ENCODE measurements at regions not wholly inside any gene's neighbourhood (a gene's known extent, or its start where the extent isn't known, plus 50 kb on each side); places are given as distances from the start of the nearest gene placed in this dataset.

DNA sequence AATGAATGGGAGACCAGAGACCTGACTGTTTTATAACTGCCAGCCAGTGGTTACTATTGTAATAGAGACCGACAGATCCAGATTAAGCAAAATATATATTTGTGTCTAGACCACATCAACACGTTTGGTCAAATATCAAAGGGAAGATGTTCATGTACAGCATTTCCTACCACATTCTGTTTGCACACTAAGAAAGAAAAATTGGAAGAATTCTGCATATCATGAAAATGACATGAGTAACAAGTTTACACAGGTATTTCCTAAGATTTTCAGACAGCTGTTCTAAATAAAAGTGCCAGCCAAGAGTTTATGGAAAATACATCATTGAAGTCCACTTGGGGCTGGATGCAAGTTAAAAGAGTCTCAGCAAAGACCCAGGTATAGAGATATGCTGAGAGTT, 145.5 kb upstream of the ANO3 start:
- Mint-ChIP-seq H3K27me3 (ENCODE audit: low read depth, poor library complexity) (peaks cover 3% of the 10 kb centered on the region), H3K4me3 (no peak overlapping the region), H3K27ac (no peak overlapping the region), H3K36me3 (ENCODE audit: low read depth) (no peaks in the 10 kb centered on the region), H3K4me1 (no peaks in the 10 kb centered on the region), H3K9me3 (no peaks in the 10 kb centered on the region)
- no peak for DNase-seq
- TF ChIP-seq, protein P1, sequence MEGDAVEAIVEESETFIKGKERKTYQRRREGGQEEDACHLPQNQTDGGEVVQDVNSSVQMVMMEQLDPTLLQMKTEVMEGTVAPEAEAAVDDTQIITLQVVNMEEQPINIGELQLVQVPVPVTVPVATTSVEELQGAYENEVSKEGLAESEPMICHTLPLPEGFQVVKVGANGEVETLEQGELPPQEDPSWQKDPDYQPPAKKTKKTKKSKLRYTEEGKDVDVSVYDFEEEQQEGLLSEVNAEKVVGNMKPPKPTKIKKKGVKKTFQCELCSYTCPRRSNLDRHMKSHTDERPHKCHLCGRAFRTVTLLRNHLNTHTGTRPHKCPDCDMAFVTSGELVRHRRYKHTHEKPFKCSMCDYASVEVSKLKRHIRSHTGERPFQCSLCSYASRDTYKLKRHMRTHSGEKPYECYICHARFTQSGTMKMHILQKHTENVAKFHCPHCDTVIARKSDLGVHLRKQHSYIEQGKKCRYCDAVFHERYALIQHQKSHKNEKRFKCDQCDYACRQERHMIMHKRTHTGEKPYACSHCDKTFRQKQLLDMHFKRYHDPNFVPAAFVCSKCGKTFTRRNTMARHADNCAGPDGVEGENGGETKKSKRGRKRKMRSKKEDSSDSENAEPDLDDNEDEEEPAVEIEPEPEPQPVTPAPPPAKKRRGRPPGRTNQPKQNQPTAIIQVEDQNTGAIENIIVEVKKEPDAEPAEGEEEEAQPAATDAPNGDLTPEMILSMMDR (IDR thresholded peaks at IDR 0.05), result no peak

DNA sequence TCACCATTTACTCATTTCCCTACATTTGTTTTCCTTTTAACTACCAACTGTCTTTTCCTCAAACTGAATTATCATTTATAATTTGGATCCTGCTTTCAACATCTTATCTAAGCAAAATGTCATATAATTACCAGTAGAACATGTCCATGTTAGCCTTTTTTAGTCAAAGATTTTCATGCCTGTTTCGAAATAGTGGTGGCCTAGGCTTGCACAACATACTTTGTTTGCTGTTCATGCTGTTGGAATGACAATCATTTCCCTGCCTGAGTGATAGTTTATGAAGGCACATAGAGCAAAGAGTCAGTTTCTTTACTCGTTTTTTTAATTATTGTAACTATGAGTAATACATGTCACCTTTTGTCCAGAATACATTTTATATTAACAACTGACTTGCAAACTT, 144.3 kb upstream of the ANO3 start:
- no peaks in the 10 kb centered on the region for H3K4me1 Mint-ChIP-seq
- H3K4me3 Mint-ChIP-seq, result no peak overlapping the region
- no peaks in the 10 kb centered on the region for H3K36me3 Mint-ChIP-seq (ENCODE audit: low read depth)
- H3K9me3 Mint-ChIP-seq, result no peaks in the 10 kb centered on the region
- TF ChIP-seq, protein P1 (IDR thresholded peaks at IDR 0.05), result no peak
- H3K27ac Mint-ChIP-seq, result no peak overlapping the region
- no peak for DNase-seq
- peaks cover 3% of the 10 kb centered on the region for H3K27me3 Mint-ChIP-seq (ENCODE audit: low read depth, poor library complexity)

DNA sequence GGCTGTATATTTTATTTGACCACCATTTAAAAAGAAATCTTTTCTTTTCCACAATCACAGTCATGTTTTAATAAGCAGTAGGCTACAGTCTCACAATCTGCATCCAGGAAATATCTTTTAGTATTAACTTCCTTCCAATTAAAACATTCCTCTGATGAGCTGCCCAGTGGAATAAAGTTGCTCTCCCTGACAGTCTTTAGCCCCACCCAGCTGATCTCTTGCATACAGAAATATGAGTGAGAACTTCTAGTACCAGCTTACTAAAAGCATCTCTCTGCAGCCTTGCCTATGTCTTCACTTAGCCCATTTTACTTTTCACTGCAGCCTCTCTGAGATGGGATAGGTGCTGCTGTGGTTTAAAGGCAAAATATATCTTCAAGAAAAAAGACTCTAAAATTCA, 143.4 kb upstream of the ANO3 start:
- no peaks in the 10 kb centered on the region for H3K4me1 Mint-ChIP-seq
- no peak overlapping the region for H3K4me3 Mint-ChIP-seq
- peaks cover 3% of the 10 kb centered on the region for H3K27me3 Mint-ChIP-seq (ENCODE audit: low read depth, poor library complexity)
- no peak for DNase-seq
- no peak overlapping the region for H3K27ac Mint-ChIP-seq
- H3K9me3 Mint-ChIP-seq, result no peaks in the 10 kb centered on the region
- TF ChIP-seq, protein P1 (IDR thresholded peaks at IDR 0.05), result no peak
- H3K36me3 Mint-ChIP-seq (ENCODE audit: low read depth), result no peaks in the 10 kb centered on the region

DNA sequence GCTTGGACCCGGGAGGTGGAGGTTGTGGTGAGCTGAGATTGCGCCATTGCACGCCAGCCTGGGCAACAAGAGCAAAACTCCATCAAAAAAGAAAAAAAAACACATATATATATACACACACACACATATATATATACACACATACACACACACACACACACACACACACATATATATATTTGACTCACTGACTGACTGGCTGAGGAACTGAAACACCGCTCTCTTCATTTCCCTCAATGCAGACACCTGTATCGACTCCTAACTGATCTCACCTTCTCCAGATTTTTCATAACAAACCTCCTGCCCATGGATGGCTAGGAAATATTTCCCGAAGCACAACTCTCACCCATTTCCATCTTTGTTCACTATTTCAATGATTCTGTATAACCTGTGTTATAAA, 140.7 kb upstream of the ANO3 start:
- no peaks in the 10 kb centered on the region for H3K36me3 Mint-ChIP-seq (ENCODE audit: low read depth)
- no peak overlapping the region for H3K27ac Mint-ChIP-seq

DNA sequence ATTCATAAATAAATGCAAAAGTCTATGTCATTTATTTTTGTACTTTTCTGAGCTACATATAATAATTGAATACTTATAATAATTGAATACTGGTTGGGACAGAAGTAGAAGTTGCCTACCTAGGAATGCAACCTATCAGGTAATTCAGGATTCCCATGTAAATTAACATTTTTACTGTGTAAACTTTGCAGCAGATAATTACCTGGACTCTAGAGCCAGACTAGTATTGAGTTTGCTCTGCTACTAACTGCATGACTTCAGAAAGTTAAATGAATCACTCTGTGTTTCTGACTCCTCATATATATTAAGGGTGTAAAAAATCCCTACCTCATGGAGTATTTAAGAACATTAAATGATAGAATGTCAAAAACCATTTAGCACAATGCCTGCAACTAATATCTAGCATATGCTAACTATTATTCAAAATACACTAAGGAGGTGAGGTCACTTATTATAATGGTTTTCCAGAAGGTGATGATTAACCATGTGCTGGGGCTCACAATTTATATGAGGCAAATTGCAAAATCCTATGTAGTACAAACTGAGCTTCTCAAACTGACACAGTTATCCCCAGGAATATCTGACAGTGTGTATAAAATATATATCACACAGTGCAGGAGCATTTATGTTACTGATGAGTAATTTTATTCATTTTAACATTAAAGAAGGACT, 138.1 kb upstream of the ANO3 start:
- no peak for DNase-seq
- H3K27ac Mint-ChIP-seq, result no peak overlapping the region
- TF ChIP-seq, protein P1 (IDR thresholded peaks at IDR 0.05), result no peak
- no peaks in the 10 kb centered on the region for H3K9me3 Mint-ChIP-seq
- H3K4me3 Mint-ChIP-seq, result no peak overlapping the region
- H3K27me3 Mint-ChIP-seq (ENCODE audit: low read depth, poor library complexity), result peaks cover 3% of the 10 kb centered on the region
- no peaks in the 10 kb centered on the region for H3K4me1 Mint-ChIP-seq
- no peaks in the 10 kb centered on the region for H3K36me3 Mint-ChIP-seq (ENCODE audit: low read depth)

More for the DNA sequence above, 140.7 kb upstream of the ANO3 start:
- Mint-ChIP-seq H3K4me3 (no peak overlapping the region), H3K27me3 (ENCODE audit: low read depth, poor library complexity) (peaks cover 3% of the 10 kb centered on the region), H3K4me1 (no peaks in the 10 kb centered on the region), H3K9me3 (no peaks in the 10 kb centered on the region)
- TF ChIP-seq, protein P1 (IDR thresholded peaks at IDR 0.05), result no peak
- no peak for DNase-seq

DNA sequence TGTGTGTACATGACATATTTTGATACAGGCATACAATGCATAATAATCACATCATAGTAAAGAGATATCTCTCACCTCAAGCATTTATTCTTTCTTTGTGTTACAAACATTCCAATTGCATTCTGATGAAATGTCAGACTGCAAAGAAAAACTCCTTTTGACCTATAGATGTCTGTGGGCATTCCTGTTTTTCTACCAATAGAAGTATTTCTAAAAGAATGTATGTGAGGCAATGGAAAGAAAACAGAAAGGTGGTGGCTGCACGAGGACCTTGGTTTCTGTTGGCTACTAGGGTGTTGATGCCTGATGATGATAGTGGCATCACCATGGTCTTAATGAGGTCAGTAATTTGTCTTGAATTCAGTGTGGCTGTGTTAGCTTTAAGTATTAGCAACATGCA, 137.0 kb upstream of the ANO3 start:
- no peak overlapping the region for H3K27ac Mint-ChIP-seq
- H3K27me3 Mint-ChIP-seq (ENCODE audit: low read depth, poor library complexity), result peaks cover 3% of the 10 kb centered on the region
- H3K36me3 Mint-ChIP-seq (ENCODE audit: low read depth), result no peaks in the 10 kb centered on the region
- no peak for DNase-seq
- H3K4me3 Mint-ChIP-seq, result no peak overlapping the region
- no peaks in the 10 kb centered on the region for H3K9me3 Mint-ChIP-seq
- no peaks in the 10 kb centered on the region for H3K4me1 Mint-ChIP-seq
- TF ChIP-seq, protein P1 (IDR thresholded peaks at IDR 0.05), result no peak

Data from nephron progenitor cell (in vitro differentiated cells).